H1 (cell line): ENCODE measurements at regions not wholly inside any gene's neighbourhood (a gene's known extent, or its start where the extent isn't known, plus 50 kb on each side); places are given as distances from the start of the nearest gene placed in this dataset.

Experiments
- CTCF ChIA-PET: fragments of 300-600 bp; sonication (Branson Sonifier 250); formaldehyde crosslinking; loops from one replicate; lab custom pipeline; 2021; ENCODE audit not compliant: partially characterized antibody; lab: Charles Lee
- POLR2A ChIA-PET: fragments of 300-600 bp; sonication (Branson Sonifier 250); formaldehyde crosslinking; loops from one replicate; lab custom pipeline; 2021; ENCODE audit warnings: inconsistent platforms; ENCODE audit not compliant: partially characterized antibody; lab: Charles Lee
- DNase-seq, 2 experiments: peaks; one replicate each; pipeline versions ENCODE4 v3.0.0 to v3.0.0-alpha.2; 2010 to 2022; ENCODE audit warnings: low spot score in 2 of 2, low read depth in 1 of 2, mixed read lengths in 1 of 2
- FAIRE-seq: peaks from 2 replicates; lab custom pipeline; 2011; peaks lifted over from hg19 to GRCh38; lab: Jason Lieb, UNC
- H2AFZ ChIP-seq: 2 replicates; pipeline ENCODE4 v1.8.1; 2012; ENCODE audit warnings: low read length, inconsistent platforms
- H2AK5ac ChIP-seq: 2 replicates; pipeline ENCODE4 v1.6.1; 2013; ENCODE audit warnings: low read depth, low read length
- H2BK120ac ChIP-seq: replicated peaks from 2 replicates; pipeline ENCODE3; 2013; ENCODE audit warnings: low read depth, low read length, inconsistent platforms
- H2BK12ac ChIP-seq: 2 replicates; pipeline ENCODE4 v1.6.1; 2013; ENCODE audit warnings: low read depth, low read length
- H2BK15ac ChIP-seq: 2 replicates; pipeline ENCODE4 v1.6.1; 2013; ENCODE audit warnings: low read length
- H2BK20ac ChIP-seq: 2 replicates; pipeline ENCODE4 v1.6.1; 2013; ENCODE audit warnings: low read length
- H2BK5ac ChIP-seq: 2 replicates; pipeline ENCODE4 v1.6.1; 2013; ENCODE audit warnings: low read depth, low read length
- H3K14ac ChIP-seq: 2 replicates; pipeline ENCODE4 v1.6.1; 2013; ENCODE audit warnings: inconsistent platforms; ENCODE audit not compliant: insufficient read length
- H3K18ac ChIP-seq: 2 replicates; pipeline ENCODE4 v1.6.1; 2013; ENCODE audit warnings: low read length; ENCODE audit errors: extremely low read depth
- H3K23ac ChIP-seq: 2 replicates; pipeline ENCODE4 v1.6.1; 2013; ENCODE audit warnings: inconsistent platforms; ENCODE audit not compliant: insufficient read length
- H3K23me2 ChIP-seq: 2 replicates; pipeline ENCODE4 v1.6.1; 2013; ENCODE audit warnings: low read depth, low read length
- H3K27ac ChIP-seq: 2 replicates; pipeline ENCODE4 v1.6.1; 2011; ENCODE audit warnings: low read depth, low read length, inconsistent platforms
- H3K27me3 ChIP-seq, 4 experiments: replicated peaks in 1 of 4; 1 replicate in 1 of 4; 2 replicates in 3 of 4; pipeline versions ENCODE4 v1.6.1 to v1.8.1; 2011 to 2013; ENCODE audit warnings: low read length in 3 of 4, mild to moderate bottlenecking in 3 of 4, inconsistent platforms in 2 of 4, mixed read lengths in 2 of 4, moderate library complexity in 1 of 4; ENCODE audit not compliant: control insufficient read depth in 3 of 4, insufficient read depth in 3 of 4; ENCODE audit errors: extremely low read depth in 1 of 4
- H3K36me3 ChIP-seq, 4 experiments: 2 replicates each; pipeline versions ENCODE4 v1.6.1 to v1.8.1; 2011 to 2013; ENCODE audit warnings: mild to moderate bottlenecking in 4 of 4, low read length in 3 of 4, moderate library complexity in 2 of 4, control low read depth in 1 of 4, inconsistent platforms in 1 of 4; ENCODE audit not compliant: insufficient read depth in 4 of 4, control insufficient read depth in 2 of 4
- H3K4ac ChIP-seq: replicated peaks from 2 replicates; pipeline ENCODE3; 2013; ENCODE audit warnings: low read length, low read depth, mixed read lengths, inconsistent platforms; ENCODE audit not compliant: insufficient read length
- H3K4me1 ChIP-seq, 4 experiments: replicated peaks in 1 of 4; 1 replicate in 1 of 4; 2 replicates in 3 of 4; pipeline versions ENCODE4 v1.6.1 to v1.8.1; 2011 to 2013; ENCODE audit warnings: low read length in 3 of 4, inconsistent platforms in 2 of 4, mixed read lengths in 1 of 4; ENCODE audit not compliant: insufficient read depth in 4 of 4, control insufficient read depth in 3 of 4
- H3K4me2 ChIP-seq, 2 experiments: 2 replicates each; pipeline versions ENCODE4 v1.6.1 to v1.8.1; 2011 to 2013; ENCODE audit warnings: low read depth in 2 of 2, low read length in 2 of 2, control low read depth in 1 of 2, inconsistent platforms in 1 of 2, mild to moderate bottlenecking in 1 of 2; ENCODE audit not compliant: insufficient read depth in 1 of 2
- H3K4me3 ChIP-seq, 4 experiments: fragments of 200-600, 300-600 bp in 1 of 4; sonication (generic), shearing (Covaris generic), sonication (Bioruptor Twin) in 1 of 4; 2 replicates each; pipeline versions ENCODE4 v1.5.1 to v1.8.1; 2011 to 2016; ENCODE audit warnings: low read length in 4 of 4, low read depth in 3 of 4, control low read depth in 2 of 4, inconsistent platforms in 2 of 4, mild to moderate bottlenecking in 2 of 4, mixed read lengths in 1 of 4, moderate library complexity in 1 of 4; ENCODE audit not compliant: insufficient read depth in 2 of 4; ENCODE audit errors: extremely low read depth in 1 of 4
- H3K56ac ChIP-seq: replicated peaks from 2 replicates; pipeline ENCODE3; 2013; ENCODE audit warnings: low read depth, mild to moderate bottlenecking, mixed read lengths, low read length, inconsistent platforms; ENCODE audit not compliant: insufficient read length
- H3K79me1 ChIP-seq: 2 replicates; pipeline ENCODE4 v1.6.1; 2013; ENCODE audit warnings: low read depth, low read length, control low read depth
- H3K79me2 ChIP-seq, 2 experiments: 2 replicates each; pipeline versions ENCODE4 v1.6.1 to v1.8.1; 2012 to 2013; ENCODE audit warnings: low read length in 2 of 2, mild to moderate bottlenecking in 2 of 2, inconsistent platforms in 1 of 2; ENCODE audit not compliant: insufficient read depth in 2 of 2, control insufficient read depth in 1 of 2
- H3K9ac ChIP-seq, 4 experiments: replicated peaks in 1 of 4; 1 replicate in 1 of 4; 2 replicates in 3 of 4; pipeline versions ENCODE4 v1.6.1 to v1.8.1; 2011 to 2013; ENCODE audit warnings: low read depth in 3 of 4, low read length in 3 of 4, control low read depth in 2 of 4, mild to moderate bottlenecking in 2 of 4, moderate library complexity in 2 of 4, inconsistent platforms in 1 of 4; ENCODE audit errors: extremely low read depth in 1 of 4
- H3K9me3 ChIP-seq, 2 experiments: 2 replicates each; pipeline versions ENCODE4 v1.6.1 to v1.8.1; 2012 to 2013; ENCODE audit warnings: mild to moderate bottlenecking in 2 of 2, moderate library complexity in 2 of 2, control low read depth in 1 of 2, inconsistent platforms in 1 of 2, low read depth in 1 of 2, low read length in 1 of 2, mixed read lengths in 1 of 2; ENCODE audit not compliant: insufficient read depth in 2 of 2
- H4K20me1 ChIP-seq, 2 experiments: replicated peaks in 1 of 2; 2 replicates each; pipeline versions ENCODE3 to v1.8.1; 2011 to 2013; ENCODE audit warnings: inconsistent platforms in 2 of 2, low read length in 2 of 2, mild to moderate bottlenecking in 1 of 2; ENCODE audit not compliant: insufficient read depth in 2 of 2, control insufficient read depth in 1 of 2
- H4K5ac ChIP-seq: 2 replicates; pipeline ENCODE4 v1.6.1; 2013; ENCODE audit warnings: low read length, low read depth, mixed read lengths, inconsistent platforms; ENCODE audit not compliant: insufficient read length
- H4K8ac ChIP-seq: 2 replicates; pipeline ENCODE4 v1.8.0; 2013; ENCODE audit warnings: mild to moderate bottlenecking, moderate library complexity, low read length, inconsistent platforms; ENCODE audit not compliant: insufficient read depth; ENCODE audit errors: extremely low read depth
- H4K91ac ChIP-seq: replicated peaks from 2 replicates; pipeline ENCODE3; 2013; ENCODE audit warnings: low read length, mixed read lengths, inconsistent platforms; ENCODE audit not compliant: insufficient read length
- CHD1 ChIP-seq: IDR thresholded peaks from 2 replicates; pipeline ENCODE4 v1.6.1; 2012; ENCODE audit warnings: low read depth, low read length, improper control_type of control experiment
- SP1 ChIP-seq: IDR thresholded peaks from 2 replicates; pipeline ENCODE4 v1.6.1; 2011; ENCODE audit warnings: low read depth, low read length
- SP2 ChIP-seq: IDR thresholded peaks from 2 replicates; pipeline ENCODE4 v1.6.1; 2012; ENCODE audit warnings: mild to moderate bottlenecking, low read length, inconsistent platforms
- WGBS, 2 experiments: shearing (Covaris generic) in 1 of 2; methylation state at CpG; one replicate each; pipeline versions ENCODE4 v1.1.6 to v1.1.7; 2013 to 2015; ENCODE audit warnings: low lambda C conversion rate in 2 of 2, mixed read lengths in 2 of 2, inconsistent platforms in 1 of 2, low coverage in 1 of 2, missing lambda C conversion rate in 1 of 2; ENCODE audit not compliant: insufficient replicate concordance in 2 of 2, insufficient coverage in 1 of 2, insufficient read length in 1 of 2; ENCODE audit errors: extremely low coverage in 1 of 2, missing lambda C conversion rate in 1 of 2; 5-methylcytosine and 5-hydroxymethylcytosine counted together

- H3K9me3 ChIP-seq = no peaks in the 10 kb centered on the region
- no peak for TF ChIP-seq CHD1
- TF ChIP-seq SP1 = no peak
- TF ChIP-seq SP2 = no peak
- no peaks in the 10 kb centered on the region for H3K79me2 ChIP-seq
- no peak overlapping the region for H2BK120ac ChIP-seq
- no peak overlapping the region for H2AFZ ChIP-seq
- no peaks in the 10 kb centered on the region for H4K20me1 ChIP-seq
- H2BK5ac ChIP-seq = no peak overlapping the region
- H2BK15ac ChIP-seq = no peak overlapping the region
- no peak overlapping the region for H2BK12ac ChIP-seq
- H3K23ac ChIP-seq = no peak overlapping the region
- FAIRE-seq (no peak), DNase-seq (no peak)
- H4K5ac ChIP-seq = no peak overlapping the region
- ChIA-PET CTCF (interaction anchor here (0.9 kb wide), 1 partner anchor 9 kb away, joined by 3 read pairs; no protein-coding TSS in a partner anchor), POLR2A (no interaction called here)
- no peak overlapping the region for H4K91ac ChIP-seq
- WGBS, 2 experiments = 92% methylated on average over 1 of the region's 1 CpG; no CpG with 5 or more reads in 1 of the 2 experiments
- no peaks in the 10 kb centered on the region for H3K27me3 ChIP-seq
- no peak overlapping the region for H3K4ac ChIP-seq
- H3K4me3 ChIP-seq = no peak overlapping the region
- no peak overlapping the region for H3K9ac ChIP-seq
- no peak overlapping the region for H3K18ac ChIP-seq
- H3K4me1 ChIP-seq = no peaks in the 10 kb centered on the region
- H2BK20ac ChIP-seq = no peak overlapping the region
- H3K14ac ChIP-seq = no peak overlapping the region
- H3K36me3 ChIP-seq = no peaks in the 10 kb centered on the region
- H3K27ac ChIP-seq = no peak overlapping the region
- no peak overlapping the region for H3K4me2 ChIP-seq
- no peak overlapping the region for H3K56ac ChIP-seq
- no peaks in the 10 kb centered on the region for H3K79me1 ChIP-seq
- H4K8ac ChIP-seq = no peak overlapping the region
- no peaks in the 10 kb centered on the region for H3K23me2 ChIP-seq
- H2AK5ac ChIP-seq = no peak overlapping the region
Measured at GRCh38 chr1:186531561-186532165, 70.7 kb upstream of the PDC start.
